Karpas-422 (cell line): ENCODE measurements at regions not wholly inside any gene's neighbourhood (a gene's known extent, or its start where the extent isn't known, plus 50 kb on each side); places are given as distances from the start of the nearest gene placed in this dataset.

ENCODE experiments used
- DNase-seq: peaks from one replicate; pipeline ENCODE4 v3.0.0-alpha.2; 2015
- H2AFZ ChIP-seq: fragments of 200-600 bp; sonication (generic); 2 replicates; pipeline ENCODE4 v1.6.1; 2014; ENCODE audit warnings: antibody characterized with exemption, low read length, mixed read lengths
- H3K27ac ChIP-seq: fragments of 200-600 bp; sonication (generic); 2 replicates; pipeline ENCODE4 v1.5.1; 2014; ENCODE audit warnings: mild to moderate bottlenecking, low read length, moderate library complexity
- H3K27me3 ChIP-seq: fragments of 200-600 bp; sonication (generic); 2 replicates; pipeline ENCODE4 v1.6.1; 2014; ENCODE audit warnings: low read length, mixed read lengths
- H3K36me3 ChIP-seq: fragments of 200-600 bp; sonication (generic); 2 replicates; pipeline ENCODE4 v1.6.1; 2014; ENCODE audit warnings: low read length, mixed read lengths; ENCODE audit not compliant: insufficient read depth
- H3K4me1 ChIP-seq: fragments of 200-600 bp; sonication (generic); 2 replicates; pipeline ENCODE4 v1.6.1; 2014; ENCODE audit warnings: mild to moderate bottlenecking, low read length, mixed read lengths
- H3K4me2 ChIP-seq: fragments of 200-600 bp; sonication (generic); 2 replicates; pipeline ENCODE4 v1.6.1; 2014; ENCODE audit warnings: low read length, low read depth, mild to moderate bottlenecking; ENCODE audit not compliant: poor library complexity, severe bottlenecking
- H3K4me3 ChIP-seq: fragments of 200-600 bp; sonication (generic); 2 replicates; pipeline ENCODE4 v1.5.1; 2014; ENCODE audit warnings: mild to moderate bottlenecking, antibody characterized with exemption, low read length, mixed read lengths
- H3K79me2 ChIP-seq: fragments of 200-600 bp; sonication (generic); 2 replicates; pipeline ENCODE4 v1.6.1; 2014; ENCODE audit warnings: mild to moderate bottlenecking, low read length, mixed read lengths
- H3K9ac ChIP-seq: fragments of 200-600 bp; sonication (generic); 2 replicates; pipeline ENCODE4 v1.6.0; 2014; ENCODE audit warnings: low read length
- H3K9me2 ChIP-seq: fragments of 200-600 bp; sonication (generic), shearing (Covaris generic); replicated peaks from 2 replicates; pipeline ENCODE4 v1.6.0; 2014; ENCODE audit warnings: mild to moderate bottlenecking, low read length, moderate library complexity; ENCODE audit not compliant: insufficient read depth
- H3K9me3 ChIP-seq: fragments of 300-700, 200-600 bp; sonication (generic); 2 replicates; pipeline ENCODE4 v1.6.1; 2014; ENCODE audit warnings: low read length, mixed read lengths
- H4K20me1 ChIP-seq: fragments of 200-600 bp; sonication (generic); 2 replicates; pipeline ENCODE4 v1.6.1; 2014; ENCODE audit warnings: mild to moderate bottlenecking, antibody characterized with exemption, low read length, low read depth; ENCODE audit not compliant: insufficient read depth

DNA sequence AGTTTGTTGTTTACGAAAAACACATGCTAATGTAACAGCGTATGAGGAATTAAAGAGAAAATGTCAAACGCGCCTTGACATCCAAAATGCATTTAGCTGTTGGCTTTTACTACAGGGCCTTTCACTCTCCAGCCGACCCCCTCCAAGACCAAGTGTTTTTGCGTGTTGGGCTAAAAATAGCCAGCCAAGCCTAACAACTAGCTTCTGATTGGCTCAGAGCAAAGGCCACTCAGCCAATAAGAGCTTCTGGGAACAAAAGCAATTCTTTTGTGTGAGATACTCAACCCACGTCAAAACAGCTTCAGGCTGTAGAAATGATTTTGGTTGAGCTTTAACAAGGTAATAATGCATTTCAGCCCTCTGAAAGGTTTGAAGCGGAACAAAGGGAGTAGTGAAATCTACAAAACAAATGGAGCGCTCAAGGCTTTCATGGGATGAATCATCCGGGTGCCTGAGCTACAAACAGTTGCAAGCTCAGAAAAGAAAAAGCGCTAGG lies 198.7 kb upstream of the DCN start:
- Histone ChIP-seq H4K20me1 (no peaks in the 10 kb centered on the region), H3K4me2 (peak overlapping the region; percentile 34), H3K4me3 (peak overlapping the region; percentile 8; the same call in 1 of the 2 replicates), H3K9me2 (no peaks in the 10 kb centered on the region), H3K9me3 (no peaks in the 10 kb centered on the region), H3K79me2 (no peaks in the 10 kb centered on the region), H3K4me1 (peaks cover 6% of the 10 kb centered on the region; the same call in 1 of the 2 replicates), H3K36me3 (no peaks in the 10 kb centered on the region), H3K27me3 (no peaks in the 10 kb centered on the region), H3K27ac (no peak overlapping the region), H2AFZ (0 out of 2 replicates have a peak overlapping the region, but pooled peaks have one; percentile 50), H3K9ac (no peak overlapping the region)
- peak; percentile 66 for DNase-seq

DNA sequence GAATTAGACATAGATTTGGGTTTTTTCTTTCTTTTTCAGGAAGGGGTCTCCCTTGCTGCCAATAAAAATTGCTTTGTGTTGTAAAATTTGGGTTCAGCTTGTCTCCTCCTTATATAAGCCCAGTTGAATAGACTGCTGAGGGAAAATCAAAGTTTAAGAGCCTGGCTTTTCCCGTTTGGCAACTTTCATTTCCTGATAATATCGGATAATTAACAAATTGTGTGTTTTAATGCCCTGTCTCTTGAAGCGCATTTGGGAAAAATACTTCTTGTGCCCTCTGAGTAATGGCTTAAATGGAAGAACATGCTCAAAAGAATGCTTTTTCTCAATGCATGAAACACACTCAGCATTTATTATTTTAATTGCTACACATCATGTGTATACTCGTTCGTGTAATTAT lies 198.0 kb upstream of the DCN start:
- Histone ChIP-seq H3K4me1 (peaks cover 6% of the 10 kb centered on the region; the same call in 1 of the 2 replicates), H3K9me2 (no peaks in the 10 kb centered on the region), H2AFZ (no peak overlapping the region), H4K20me1 (no peaks in the 10 kb centered on the region), H3K79me2 (no peaks in the 10 kb centered on the region), H3K4me3 (no peak overlapping the region), H3K27me3 (no peaks in the 10 kb centered on the region), H3K27ac (no peak overlapping the region), H3K9me3 (no peaks in the 10 kb centered on the region), H3K4me2 (no peak overlapping the region), H3K9ac (no peak overlapping the region), H3K36me3 (no peaks in the 10 kb centered on the region)
- no peak for DNase-seq

DNA sequence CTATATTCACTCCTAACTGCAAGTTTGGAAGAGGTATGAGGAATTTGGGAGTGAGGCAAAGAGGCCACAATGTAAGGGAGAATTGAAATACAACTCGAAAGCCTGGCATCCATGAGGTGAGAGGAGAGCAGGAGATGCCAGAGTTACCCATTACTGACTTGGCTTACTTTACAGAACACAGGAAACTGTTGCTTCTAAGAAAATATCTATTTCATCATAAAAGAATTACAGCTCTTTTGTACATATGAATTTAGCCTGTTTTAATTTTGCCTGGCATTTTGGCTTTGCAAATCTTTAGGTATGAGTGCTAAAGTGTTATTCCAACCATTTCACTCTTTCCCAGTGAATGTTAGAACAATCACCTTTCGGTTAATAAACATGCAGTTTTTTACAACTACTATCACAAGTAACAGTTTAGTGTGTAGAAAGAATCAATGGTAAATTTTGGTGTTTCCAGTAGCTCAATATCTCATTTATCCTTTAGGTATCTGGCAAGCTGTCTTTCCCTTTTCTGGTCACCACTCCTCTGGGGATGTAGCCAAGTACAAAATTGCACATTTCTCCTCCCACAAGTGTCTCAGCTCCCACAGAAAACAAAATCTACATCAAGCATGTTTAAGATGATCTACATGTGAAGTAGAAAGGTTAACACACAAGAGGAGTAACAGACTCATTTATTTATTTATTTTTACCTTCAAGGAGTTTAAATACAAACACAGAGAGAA lies 196.6 kb upstream of the DCN start:
- no peak overlapping the region for H3K4me2 ChIP-seq
- DNase-seq, result no peak
- H2AFZ ChIP-seq, result no peak overlapping the region
- no peaks in the 10 kb centered on the region for H3K27me3 ChIP-seq
- H3K9me3 ChIP-seq, result no peaks in the 10 kb centered on the region
- no peaks in the 10 kb centered on the region for H3K9me2 ChIP-seq
- H3K36me3 ChIP-seq, result no peaks in the 10 kb centered on the region
- no peak overlapping the region for H3K27ac ChIP-seq
- no peak overlapping the region for H3K4me3 ChIP-seq
- H3K9ac ChIP-seq, result no peak overlapping the region
- no peaks in the 10 kb centered on the region for H3K79me2 ChIP-seq
- peaks cover 6% of the 10 kb centered on the region; the same call in 1 of the 2 replicates for H3K4me1 ChIP-seq
- no peaks in the 10 kb centered on the region for H4K20me1 ChIP-seq

DNA sequence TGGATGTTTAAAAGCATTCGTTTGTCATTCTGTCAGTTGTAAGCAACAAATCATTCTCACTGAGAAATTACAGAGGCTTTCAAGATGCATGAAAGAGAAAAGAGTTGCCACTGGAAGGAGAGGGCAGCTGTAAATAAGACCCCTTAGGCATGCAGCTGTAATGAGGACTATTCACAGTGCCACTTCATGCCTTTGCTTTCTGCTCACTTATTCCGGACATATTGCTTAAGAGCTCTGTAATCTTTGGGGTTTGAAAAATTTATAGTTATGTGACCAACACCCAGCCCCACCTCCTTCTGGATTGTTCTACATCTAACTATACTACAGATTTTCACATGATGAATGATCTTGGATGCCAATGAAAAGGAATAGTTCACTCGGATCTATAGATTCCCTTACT lies 194.8 kb upstream of the DCN start:
- no peak overlapping the region for H2AFZ ChIP-seq
- DNase-seq, result no peak
- no peak overlapping the region for H3K4me2 ChIP-seq
- no peaks in the 10 kb centered on the region for H3K9me2 ChIP-seq
- H3K9me3 ChIP-seq, result no peaks in the 10 kb centered on the region
- H3K4me3 ChIP-seq, result no peak overlapping the region
- H4K20me1 ChIP-seq, result no peaks in the 10 kb centered on the region
- no peak overlapping the region for H3K9ac ChIP-seq
- no peak overlapping the region for H3K27ac ChIP-seq
- H3K36me3 ChIP-seq, result no peaks in the 10 kb centered on the region
- peaks cover 6% of the 10 kb centered on the region; the same call in 1 of the 2 replicates for H3K4me1 ChIP-seq
- no peaks in the 10 kb centered on the region for H3K79me2 ChIP-seq
- H3K27me3 ChIP-seq, result 0 out of 2 replicates have a peak, but pooled peaks cover 4% of the 10 kb centered on the region

DNA sequence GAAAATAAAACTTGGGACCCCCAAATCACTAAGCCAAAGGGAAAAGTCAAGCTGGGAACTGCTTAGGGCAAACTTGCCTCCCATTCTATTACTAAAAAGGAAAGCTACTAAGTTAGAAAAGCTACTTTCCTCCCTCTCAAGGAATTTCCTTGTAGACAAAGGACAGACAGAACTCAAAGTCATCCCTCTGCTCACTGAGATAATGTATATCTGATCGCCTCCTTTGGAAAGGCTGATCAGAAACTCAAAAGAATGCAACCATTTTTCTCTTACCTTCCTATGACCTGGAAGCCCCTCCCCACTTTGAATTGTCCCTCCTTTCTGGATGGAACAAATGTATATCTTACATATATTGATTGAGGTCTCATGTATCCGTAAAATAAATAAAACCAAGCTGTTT lies 190.5 kb upstream of the DCN start:
- Histone ChIP-seq H3K27ac (no peak overlapping the region), H3K9me3 (no peaks in the 10 kb centered on the region), H3K4me3 (no peak overlapping the region), H3K9me2 (no peaks in the 10 kb centered on the region), H3K27me3 (0 out of 2 replicates have a peak, but pooled peaks cover 4% of the 10 kb centered on the region), H3K4me2 (no peak overlapping the region), H3K4me1 (no peaks in the 10 kb centered on the region), H4K20me1 (no peaks in the 10 kb centered on the region), H2AFZ (no peak overlapping the region), H3K79me2 (no peaks in the 10 kb centered on the region), H3K9ac (no peak overlapping the region), H3K36me3 (no peaks in the 10 kb centered on the region)
- no peak for DNase-seq

DNA sequence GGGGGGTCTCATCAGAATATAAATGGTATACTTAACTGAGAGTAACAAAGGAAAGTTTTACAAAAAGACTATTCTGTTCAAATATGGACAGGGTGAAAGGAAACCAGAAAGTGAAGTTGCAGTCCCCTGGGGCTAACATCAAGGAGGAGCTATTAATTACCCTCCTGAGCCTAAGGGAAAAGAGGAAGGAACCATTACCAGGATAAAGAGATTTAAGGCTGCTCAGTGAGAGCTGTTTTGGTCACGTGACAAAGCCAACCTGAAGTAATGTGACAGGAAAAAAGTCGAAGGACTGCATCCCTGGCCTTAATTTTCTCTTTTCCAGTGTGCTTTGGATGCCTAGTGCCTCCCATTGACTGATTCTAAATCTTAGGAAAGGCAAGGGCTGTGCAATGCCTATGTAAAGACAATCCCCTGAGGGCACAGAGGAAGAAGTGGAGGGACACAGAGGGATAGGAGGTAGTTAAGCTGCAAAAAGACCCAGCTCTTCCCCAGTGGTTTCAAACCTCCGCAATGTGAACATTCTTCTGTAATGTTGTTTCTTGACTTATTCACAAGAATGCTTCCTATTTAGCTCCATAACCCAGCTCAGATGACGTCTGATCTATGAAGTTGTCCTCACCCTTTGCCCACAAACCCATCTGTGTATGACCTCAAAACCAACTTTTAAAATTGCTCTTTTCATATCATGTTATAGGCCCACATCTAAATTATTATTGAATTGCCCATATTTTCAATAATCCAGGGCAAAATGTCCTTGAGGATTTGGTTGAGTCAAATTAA lies 187.7 kb upstream of the DCN start:
- Histone ChIP-seq H3K36me3 (no peaks in the 10 kb centered on the region), H3K27me3 (0 out of 2 replicates have a peak, but pooled peaks cover 4% of the 10 kb centered on the region), H3K9me2 (no peaks in the 10 kb centered on the region), H4K20me1 (no peaks in the 10 kb centered on the region), H3K9me3 (no peaks in the 10 kb centered on the region), H3K27ac (no peak overlapping the region), H3K9ac (no peak overlapping the region), H3K4me2 (no peak overlapping the region), H3K79me2 (no peaks in the 10 kb centered on the region), H3K4me3 (no peak overlapping the region), H3K4me1 (no peaks in the 10 kb centered on the region), H2AFZ (no peak overlapping the region)
- DNase-seq, result no peak

DNA sequence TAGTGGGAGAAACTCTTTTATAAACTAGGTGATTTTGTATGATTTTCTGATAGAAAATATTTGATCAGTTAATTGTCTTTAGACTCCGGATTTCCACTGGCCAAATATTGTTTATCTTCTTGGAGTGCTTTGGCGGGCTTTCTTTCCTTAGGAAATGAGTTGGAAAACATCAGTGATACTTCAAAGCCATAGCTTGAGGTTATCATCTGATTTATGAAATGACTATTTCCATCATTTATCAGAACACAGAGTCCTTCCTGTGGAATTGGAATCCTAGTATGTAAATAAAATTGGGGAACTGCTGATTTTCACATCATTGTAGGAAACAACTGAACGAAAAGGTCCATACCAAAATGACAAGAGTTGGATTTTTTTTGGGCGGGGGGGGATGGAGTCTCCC lies 186.0 kb upstream of the DCN start:
- Histone ChIP-seq H3K79me2 (no peaks in the 10 kb centered on the region), H3K9ac (no peak overlapping the region), H3K4me3 (no peak overlapping the region), H3K9me3 (no peaks in the 10 kb centered on the region), H4K20me1 (no peaks in the 10 kb centered on the region), H2AFZ (no peak overlapping the region), H3K4me1 (no peaks in the 10 kb centered on the region), H3K36me3 (no peaks in the 10 kb centered on the region), H3K27me3 (0 out of 2 replicates have a peak, but pooled peaks cover 4% of the 10 kb centered on the region), H3K9me2 (no peaks in the 10 kb centered on the region), H3K4me2 (no peak overlapping the region), H3K27ac (no peak overlapping the region)
- no peak for DNase-seq

DNA sequence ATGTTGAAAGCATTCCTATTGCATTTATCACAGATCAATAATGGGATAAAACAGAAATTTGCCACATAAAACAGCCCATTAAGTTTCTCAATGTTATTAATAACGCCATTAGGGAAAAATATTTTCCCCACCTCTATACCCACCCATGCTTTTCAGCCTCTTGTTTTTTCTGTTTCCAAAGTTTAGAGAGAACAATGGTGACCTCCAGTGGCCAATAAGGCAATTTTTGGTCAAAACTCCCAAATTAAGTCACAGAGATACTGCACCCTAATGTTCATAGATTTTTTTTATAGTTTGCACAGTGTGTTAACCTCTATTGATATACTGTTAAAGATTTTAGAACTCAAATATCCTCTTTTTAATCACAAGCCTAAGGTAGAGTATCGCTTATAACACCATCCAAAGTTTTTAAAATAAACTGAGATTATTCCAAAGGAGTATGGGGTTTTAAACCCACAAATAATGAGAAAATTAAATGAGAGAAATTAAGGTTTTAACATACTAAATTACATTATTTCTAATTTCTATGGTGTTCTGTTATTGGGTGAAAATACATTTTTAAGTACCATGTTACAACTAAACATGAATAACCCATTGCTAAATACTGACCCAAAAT lies 184.7 kb upstream of the DCN start:
- Histone ChIP-seq H3K79me2 (no peaks in the 10 kb centered on the region), H3K27me3 (no peaks in the 10 kb centered on the region), H3K9ac (no peak overlapping the region), H3K4me3 (no peak overlapping the region), H3K27ac (no peak overlapping the region), H3K36me3 (no peaks in the 10 kb centered on the region), H3K9me3 (no peaks in the 10 kb centered on the region), H4K20me1 (no peaks in the 10 kb centered on the region), H3K9me2 (no peaks in the 10 kb centered on the region), H3K4me2 (no peak overlapping the region), H3K4me1 (no peaks in the 10 kb centered on the region), H2AFZ (no peak overlapping the region)
- DNase-seq, result peak; percentile 67
